ENCODE measurements at regions not wholly inside any gene's neighbourhood (a gene's known extent, or its start where the extent isn't known, plus 50 kb on each side); places are given as distances from the start of the nearest gene placed in this dataset.
"Not testable (repeated sequence)": the region's sequence is repeated elsewhere in the genome, so short reads cannot be mapped to it uniquely, and the experiment has no call there.

GRCh38 chr5:25412116-25412661 lies 767.4 kb upstream of the CDH10 start:
- peaks cover 17% of the 10 kb centered on the region for H3K9me3 Mint-ChIP-seq
- DNase-seq, result no peak
- CTCF ChIA-PET, result no interaction called here
- H3K27ac Mint-ChIP-seq, result no peak overlapping the region
- H3K36me3 Mint-ChIP-seq (ENCODE audit: low read depth), result no peaks in the 10 kb centered on the region
- intact Hi-C loops (cut with micrococcal nuclease), result no loop called here
- H3K4me1 Mint-ChIP-seq (ENCODE audit: low read depth), result no peaks in the 10 kb centered on the region
- no peaks in the 10 kb centered on the region for H3K27me3 Mint-ChIP-seq (ENCODE audit: low read depth)
- H3K4me3 Mint-ChIP-seq, result no peak overlapping the region

GRCh38 chr5:25407365-25407764 lies 762.6 kb upstream of the CDH10 start:
- H3K4me1 Mint-ChIP-seq (ENCODE audit: low read depth); H3K36me3 Mint-ChIP-seq (ENCODE audit: low read depth); DNase-seq; H3K4me3 Mint-ChIP-seq; intact Hi-C loops (cut with micrococcal nuclease); CTCF ChIA-PET; H3K27me3 Mint-ChIP-seq (ENCODE audit: low read depth); H3K27ac Mint-ChIP-seq: not testable (repeated sequence)
- peaks cover 20% of the 10 kb centered on the region for H3K9me3 Mint-ChIP-seq

- intact Hi-C loops (cut with micrococcal nuclease), result no loop called here
- CTCF ChIA-PET, result interaction anchor here (0.7 kb wide), 1 partner anchor 267 kb away, joined by 3 read pairs; no protein-coding TSS in a partner anchor
- Mint-ChIP-seq H3K4me1 (ENCODE audit: low read depth) (no peaks in the 10 kb centered on the region), H3K36me3 (ENCODE audit: low read depth) (no peaks in the 10 kb centered on the region), H3K27me3 (ENCODE audit: low read depth) (no peaks in the 10 kb centered on the region), H3K4me3 (no peak overlapping the region), H3K9me3 (peaks cover 15% of the 10 kb centered on the region), H3K27ac (no peak overlapping the region)
- DNase-seq, result no peak
Observed at GRCh38 chr5:25405850-25406249, 761.1 kb upstream of the CDH10 start.

- no peak for DNase-seq
- Mint-ChIP-seq H3K9me3 (peaks cover 12% of the 10 kb centered on the region), H3K4me3 (no peak overlapping the region), H3K4me1 (ENCODE audit: low read depth) (no peaks in the 10 kb centered on the region), H3K36me3 (ENCODE audit: low read depth) (no peaks in the 10 kb centered on the region), H3K27me3 (ENCODE audit: low read depth) (no peaks in the 10 kb centered on the region), H3K27ac (no peak overlapping the region)
- CTCF ChIA-PET, result no interaction called here
- intact Hi-C loops (cut with micrococcal nuclease), result no loop called here
Observed at GRCh38 chr5:25399878-25400480, 755.2 kb upstream of the CDH10 start.

GRCh38 chr5:25393957-25394356 lies 749.2 kb upstream of the CDH10 start:
- intact Hi-C loops (cut with micrococcal nuclease), result no loop called here
- H3K27me3 Mint-ChIP-seq (ENCODE audit: low read depth), result no peaks in the 10 kb centered on the region
- no peak overlapping the region for H3K4me3 Mint-ChIP-seq
- peaks cover 8% of the 10 kb centered on the region for H3K9me3 Mint-ChIP-seq
- DNase-seq, result no peak
- H3K4me1 Mint-ChIP-seq (ENCODE audit: low read depth), result no peaks in the 10 kb centered on the region
- H3K27ac Mint-ChIP-seq, result no peak overlapping the region
- CTCF ChIA-PET, result no interaction called here
- H3K36me3 Mint-ChIP-seq (ENCODE audit: low read depth), result no peaks in the 10 kb centered on the region

- CTCF ChIA-PET, result no interaction called here
- Mint-ChIP-seq H3K36me3 (ENCODE audit: low read depth) (no peaks in the 10 kb centered on the region), H3K27me3 (ENCODE audit: low read depth) (no peaks in the 10 kb centered on the region), H3K4me3 (no peak overlapping the region), H3K9me3 (peaks cover 8% of the 10 kb centered on the region), H3K4me1 (ENCODE audit: low read depth) (no peaks in the 10 kb centered on the region), H3K27ac (no peak overlapping the region)
- DNase-seq, result no peak
- intact Hi-C loops (cut with micrococcal nuclease), result no loop called here
Observed at GRCh38 chr5:25393256-25393655, 748.5 kb upstream of the CDH10 start.

GRCh38 chr5:25387953-25388352 lies 743.2 kb upstream of the CDH10 start:
- Mint-ChIP-seq H3K27me3 (ENCODE audit: low read depth) (no peaks in the 10 kb centered on the region), H3K4me3 (no peak overlapping the region), H3K36me3 (ENCODE audit: low read depth) (no peaks in the 10 kb centered on the region), H3K27ac (no peak overlapping the region), H3K4me1 (ENCODE audit: low read depth) (no peaks in the 10 kb centered on the region), H3K9me3 (peaks cover 19% of the 10 kb centered on the region)
- no peak for DNase-seq
- intact Hi-C loops (cut with micrococcal nuclease), result no loop called here
- CTCF ChIA-PET, result interaction anchor here (0.6 kb wide), 1 partner anchor 114 kb away, joined by 4 read pairs; no protein-coding TSS in a partner anchor

- CTCF ChIA-PET, result no interaction called here
- Mint-ChIP-seq H3K27ac (no peak overlapping the region), H3K4me1 (ENCODE audit: low read depth) (no peaks in the 10 kb centered on the region), H3K4me3 (no peak overlapping the region), H3K9me3 (peaks cover 31% of the 10 kb centered on the region), H3K36me3 (ENCODE audit: low read depth) (no peaks in the 10 kb centered on the region), H3K27me3 (ENCODE audit: low read depth) (no peaks in the 10 kb centered on the region)
- intact Hi-C loops (cut with micrococcal nuclease), result no loop called here
- DNase-seq, result no peak
Observed at GRCh38 chr5:25362799-25363198, 718.0 kb upstream of the CDH10 start.

GRCh38 chr5:25358919-25359318 lies 714.1 kb upstream of the CDH10 start:
- no peaks in the 10 kb centered on the region for H3K4me1 Mint-ChIP-seq (ENCODE audit: low read depth)
- H3K27me3 Mint-ChIP-seq (ENCODE audit: low read depth), result no peaks in the 10 kb centered on the region
- H3K4me3 Mint-ChIP-seq, result no peak overlapping the region
- no peaks in the 10 kb centered on the region for H3K36me3 Mint-ChIP-seq (ENCODE audit: low read depth)
- peaks cover 23% of the 10 kb centered on the region for H3K9me3 Mint-ChIP-seq
- CTCF ChIA-PET, result no interaction called here
- no peak overlapping the region for H3K27ac Mint-ChIP-seq
- DNase-seq, result no peak
- intact Hi-C loops (cut with micrococcal nuclease), result no loop called here

- peaks cover 27% of the 10 kb centered on the region for H3K9me3 Mint-ChIP-seq
- no peak for DNase-seq
- no peak overlapping the region for H3K27ac Mint-ChIP-seq
- H3K27me3 Mint-ChIP-seq (ENCODE audit: low read depth), result no peaks in the 10 kb centered on the region
- H3K4me1 Mint-ChIP-seq (ENCODE audit: low read depth), result no peaks in the 10 kb centered on the region
- no peaks in the 10 kb centered on the region for H3K36me3 Mint-ChIP-seq (ENCODE audit: low read depth)
- no peak overlapping the region for H3K4me3 Mint-ChIP-seq
- intact Hi-C loops (cut with micrococcal nuclease), result no loop called here
- CTCF ChIA-PET, result interaction anchor here (0.6 kb wide), 1 partner anchor 8 kb away, joined by 3 read pairs; no protein-coding TSS in a partner anchor
Observed at GRCh38 chr5:25357605-25358004, 712.8 kb upstream of the CDH10 start.

GRCh38 chr5:25349746-25350145 lies 705.0 kb upstream of the CDH10 start:
- Mint-ChIP-seq H3K36me3 (ENCODE audit: low read depth) (no peaks in the 10 kb centered on the region), H3K4me3 (no peak overlapping the region), H3K4me1 (ENCODE audit: low read depth) (no peaks in the 10 kb centered on the region), H3K27ac (no peak overlapping the region), H3K27me3 (ENCODE audit: low read depth) (no peaks in the 10 kb centered on the region), H3K9me3 (peaks cover 6% of the 10 kb centered on the region)
- CTCF ChIA-PET, result no interaction called here
- intact Hi-C loops (cut with micrococcal nuclease), result no loop called here
- DNase-seq, result no peak

- DNase-seq, result no peak
- H3K4me1 Mint-ChIP-seq (ENCODE audit: low read depth), result no peaks in the 10 kb centered on the region
- intact Hi-C loops (cut with micrococcal nuclease), result no loop called here
- H3K27me3 Mint-ChIP-seq (ENCODE audit: low read depth), result no peaks in the 10 kb centered on the region
- CTCF ChIA-PET, result no interaction called here
- H3K27ac Mint-ChIP-seq, result no peak overlapping the region
- no peak overlapping the region for H3K4me3 Mint-ChIP-seq
- H3K9me3 Mint-ChIP-seq, result peaks cover 9% of the 10 kb centered on the region
- H3K36me3 Mint-ChIP-seq (ENCODE audit: low read depth), result no peaks in the 10 kb centered on the region
Observed at GRCh38 chr5:25345240-25345771, 700.5 kb upstream of the CDH10 start.

- no peak overlapping the region for H3K27ac Mint-ChIP-seq
- no peaks in the 10 kb centered on the region for H3K4me1 Mint-ChIP-seq (ENCODE audit: low read depth)
- intact Hi-C loops (cut with micrococcal nuclease), result no loop called here
- H3K9me3 Mint-ChIP-seq, result peaks cover 16% of the 10 kb centered on the region
- H3K36me3 Mint-ChIP-seq (ENCODE audit: low read depth), result no peaks in the 10 kb centered on the region
- no peak for DNase-seq
- no peaks in the 10 kb centered on the region for H3K27me3 Mint-ChIP-seq (ENCODE audit: low read depth)
- no peak overlapping the region for H3K4me3 Mint-ChIP-seq
- CTCF ChIA-PET, result no interaction called here
Observed at GRCh38 chr5:25339541-25339940, 694.8 kb upstream of the CDH10 start.

Measured in activated naive CD4-positive, alpha-beta T cell treated with anti-CD3 and anti-CD28 coated beads for 36 hours (primary cell).